ENCODE measurements at regions not wholly inside any gene's neighbourhood (a gene's known extent, or its start where the extent isn't known, plus 50 kb on each side); places are given as distances from the start of the nearest gene placed in this dataset.
"Not testable (repeated sequence)": the region's sequence is repeated elsewhere in the genome, so short reads cannot be mapped to it uniquely, and the experiment has no call there.

DNA sequence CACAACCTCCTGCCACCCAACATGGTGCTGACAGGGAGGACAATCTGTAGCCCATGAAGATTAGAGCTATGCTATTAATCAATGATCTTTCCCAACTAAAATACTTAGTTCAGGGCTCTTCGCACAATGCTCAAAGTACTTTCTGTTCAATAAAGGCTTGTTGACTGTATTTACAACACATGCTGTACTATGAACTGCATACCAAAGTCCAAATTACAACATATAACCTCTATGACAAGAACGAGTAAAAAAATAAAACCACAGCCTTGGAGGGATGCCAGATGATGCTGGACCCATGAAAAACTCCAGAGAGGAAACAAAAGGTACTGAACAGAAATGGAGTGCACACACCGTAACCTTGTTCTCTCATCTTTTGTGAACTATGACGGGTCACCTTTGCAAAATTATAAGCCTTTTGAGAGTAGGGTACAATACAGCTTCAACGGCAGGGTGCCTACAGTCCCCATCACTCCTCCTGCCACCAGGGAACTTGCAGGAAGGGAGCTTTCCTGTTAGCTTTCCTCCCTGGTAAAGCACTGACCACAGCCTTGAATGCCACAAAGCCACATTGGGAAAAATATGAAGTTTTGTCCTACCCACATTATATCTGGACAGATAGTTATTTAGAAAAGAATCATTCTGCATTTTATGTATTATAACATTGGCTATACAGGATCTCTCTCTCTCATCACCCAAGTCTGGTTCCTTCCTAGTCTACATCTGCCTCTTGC, 175.6 kb downstream of the NRIP1 start:
- no peak overlapping the region for H3K4me3 ChIP-seq (ENCODE audit: low read depth, low read length)
- DNase-seq (ENCODE audit: low read depth) = peak; percentile 81
- no peak for TF ChIP-seq CTCF (IDR thresholded peaks at IDR 0.05; ENCODE audit: insufficient read depth, low read depth, low read length)

DNA sequence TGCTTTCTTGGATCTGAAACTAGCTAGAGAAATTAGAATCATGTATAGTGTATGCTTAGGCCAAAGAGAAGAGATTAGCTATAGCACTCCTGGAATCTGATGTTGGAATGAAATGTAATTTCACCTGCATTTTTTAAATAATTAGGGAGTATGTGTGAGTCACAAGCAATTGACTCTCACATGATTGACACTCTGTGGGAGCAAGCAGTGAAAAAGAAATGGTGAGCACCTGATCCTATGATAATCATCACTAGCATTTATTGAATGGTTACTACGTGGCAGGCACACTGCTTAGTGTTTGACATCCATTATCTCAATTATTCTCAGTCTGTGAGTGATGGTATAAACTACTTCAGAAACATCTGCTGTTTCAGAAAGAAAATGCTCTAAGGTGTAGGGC, 176.6 kb downstream of the NRIP1 start:
- no peak for TF ChIP-seq CTCF (IDR thresholded peaks at IDR 0.05; ENCODE audit: insufficient read depth, low read depth, low read length)
- DNase-seq (ENCODE audit: low read depth) = no peak
- no peak overlapping the region for H3K4me3 ChIP-seq (ENCODE audit: low read depth, low read length)

DNA sequence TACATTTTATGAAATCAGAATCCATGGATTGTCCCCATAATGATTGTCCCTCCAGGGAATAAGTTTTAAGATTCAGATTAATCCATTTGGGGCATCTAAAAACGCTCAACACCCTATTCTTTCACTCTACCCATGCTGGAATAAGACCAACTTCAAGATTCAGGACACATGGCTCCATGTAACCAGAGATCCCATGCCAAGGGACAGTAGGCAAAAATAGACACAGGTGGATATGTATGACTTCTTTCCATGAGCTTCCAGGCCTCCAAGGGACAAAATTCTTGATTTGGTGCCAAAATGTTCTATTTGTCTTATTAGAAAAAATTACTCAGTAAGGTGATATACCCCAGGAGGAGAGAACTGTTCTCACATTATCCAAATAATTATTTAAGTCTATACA, 178.8 kb downstream of the NRIP1 start:
- no peak for DNase-seq (ENCODE audit: low read depth)
- no peak for TF ChIP-seq CTCF (IDR thresholded peaks at IDR 0.05; ENCODE audit: insufficient read depth, low read depth, low read length)
- no peak overlapping the region for H3K4me3 ChIP-seq (ENCODE audit: low read depth, low read length)

- no peak for TF ChIP-seq CTCF (IDR thresholded peaks at IDR 0.05; ENCODE audit: insufficient read depth, low read depth, low read length)
Observed at GRCh38 chr21:14883351-14883750, 181.4 kb downstream of the NRIP1 start.

DNA sequence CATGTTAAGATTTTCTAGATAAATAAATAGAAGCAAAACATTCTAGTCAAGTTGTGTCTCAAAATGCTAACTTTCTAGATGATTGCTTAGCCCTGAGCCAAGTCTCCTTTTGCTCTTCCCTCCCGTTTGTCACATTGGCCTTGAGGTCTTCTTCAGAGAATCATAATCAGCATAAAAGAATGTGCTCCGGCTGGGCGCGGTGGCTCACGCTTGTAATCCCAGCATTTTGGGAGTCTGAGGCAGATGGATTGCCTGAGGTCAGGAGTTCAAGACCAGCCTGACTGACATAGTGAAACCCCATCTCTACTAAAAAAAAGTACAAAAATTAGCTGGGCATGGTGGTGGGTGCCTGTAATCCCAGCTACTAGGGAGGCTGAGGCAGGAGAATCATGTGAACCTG, 182.3 kb downstream of the NRIP1 start:
- DNase-seq (ENCODE audit: low read depth); H3K4me3 ChIP-seq (ENCODE audit: low read depth, low read length): not testable (repeated sequence)

More at GRCh38 chr21:14883351-14883750, 181.4 kb downstream of the NRIP1 start:
- DNase-seq (ENCODE audit: low read depth) = no peak
- H3K4me3 ChIP-seq (ENCODE audit: low read depth, low read length) = no peak overlapping the region

DNA sequence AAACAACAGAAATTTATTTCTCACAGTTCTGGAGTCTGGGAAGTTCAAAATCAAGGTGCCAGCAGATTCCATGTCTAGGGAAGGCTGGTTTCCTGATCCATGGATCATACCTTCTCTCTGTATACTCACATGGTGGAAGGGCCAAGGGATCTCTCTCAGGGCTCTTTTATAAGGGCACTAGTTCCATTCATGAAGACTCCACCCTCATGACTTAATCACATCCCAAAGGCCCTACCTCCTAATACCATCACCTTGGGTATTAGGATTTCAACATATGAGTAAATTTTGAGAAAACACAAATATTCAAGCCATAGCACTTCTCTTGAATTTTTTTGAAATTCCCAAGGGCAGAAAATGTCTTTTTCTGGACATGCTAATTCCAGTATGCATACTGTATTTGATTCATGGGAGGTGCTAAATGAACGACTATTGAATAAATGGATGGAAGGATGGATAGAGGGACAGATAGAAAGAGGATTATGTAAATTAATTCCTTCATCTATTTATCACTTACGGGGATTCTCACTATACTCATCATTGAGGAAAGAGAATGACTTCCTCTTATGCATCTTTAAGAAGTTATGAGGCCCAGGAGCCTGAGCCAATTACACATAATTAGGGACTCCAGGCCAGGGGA, 182.8 kb downstream of the NRIP1 start:
- TF ChIP-seq CTCF (IDR thresholded peaks at IDR 0.05; ENCODE audit: insufficient read depth, low read depth, low read length) = no peak
- H3K4me3 ChIP-seq (ENCODE audit: low read depth, low read length) = no peak overlapping the region
- DNase-seq (ENCODE audit: low read depth) = no peak

DNA sequence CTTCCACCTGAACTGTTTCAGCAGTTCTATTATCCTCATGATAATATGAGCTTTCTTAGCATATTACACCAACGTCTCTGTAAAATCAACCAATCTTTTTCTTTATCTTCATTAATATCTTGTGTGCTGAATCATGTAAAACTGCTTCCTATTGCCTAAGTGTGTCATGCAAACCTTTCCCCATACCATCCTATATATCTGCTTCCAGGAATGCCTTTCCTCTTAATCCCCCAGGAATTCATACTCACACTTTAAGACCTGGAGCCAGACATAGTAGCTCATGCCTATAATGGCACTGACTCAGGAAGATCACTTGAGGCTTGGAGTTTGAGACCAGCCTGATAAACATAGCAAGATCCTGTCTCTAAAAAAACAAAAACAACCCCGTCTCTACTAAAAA, 183.9 kb downstream of the NRIP1 start:
- no peak overlapping the region for H3K4me3 ChIP-seq (ENCODE audit: low read depth, low read length)
- peak; percentile 71 for DNase-seq (ENCODE audit: low read depth)
- TF ChIP-seq CTCF (IDR thresholded peaks at IDR 0.05; ENCODE audit: insufficient read depth, low read depth, low read length) = no peak
